Duodenal mucosa (tissue), 2 donors: ENCODE measurements at regions not wholly inside any gene's neighbourhood (a gene's known extent, or its start where the extent isn't known, plus 50 kb on each side); places are given as distances from the start of the nearest gene placed in this dataset.

Source experiments
- H3K27ac ChIP-seq: one replicate; pipeline ENCODE4 v1.7.0; 2013; ENCODE audit warnings: low read depth, low read length
- H3K27me3 ChIP-seq, 2 donors: one replicate each; pipeline ENCODE4 v1.7.0; 2013; ENCODE audit warnings: low read length in 2 of 2, control low read depth in 1 of 2; ENCODE audit not compliant: insufficient read depth in 2 of 2, control insufficient read depth in 1 of 2
- H3K36me3 ChIP-seq, 2 donors: one replicate each; pipeline ENCODE4 v1.7.0; 2013; ENCODE audit warnings: low read length in 2 of 2, control low read depth in 1 of 2; ENCODE audit not compliant: insufficient read depth in 2 of 2, control insufficient read depth in 1 of 2
- H3K4me1 ChIP-seq, 2 donors: one replicate each; pipeline ENCODE4 v1.7.0; 2013; ENCODE audit warnings: low read length in 2 of 2, control low read depth in 1 of 2; ENCODE audit not compliant: insufficient read depth in 2 of 2, control insufficient read depth in 1 of 2
- H3K4me3 ChIP-seq, 2 donors: one replicate each; pipeline ENCODE4 v1.7.0; 2013; ENCODE audit warnings: low read length in 2 of 2, low read depth in 1 of 2
- H3K9ac ChIP-seq, 2 donors: one replicate each; pipeline ENCODE4 v1.7.0; 2013; ENCODE audit warnings: low read length in 2 of 2, low read depth in 1 of 2
- H3K9me3 ChIP-seq, 2 donors: one replicate each; pipeline ENCODE4 v1.7.0; 2013; ENCODE audit warnings: low read length in 2 of 2, control low read depth in 1 of 2; ENCODE audit not compliant: control insufficient read depth in 1 of 2

DNA sequence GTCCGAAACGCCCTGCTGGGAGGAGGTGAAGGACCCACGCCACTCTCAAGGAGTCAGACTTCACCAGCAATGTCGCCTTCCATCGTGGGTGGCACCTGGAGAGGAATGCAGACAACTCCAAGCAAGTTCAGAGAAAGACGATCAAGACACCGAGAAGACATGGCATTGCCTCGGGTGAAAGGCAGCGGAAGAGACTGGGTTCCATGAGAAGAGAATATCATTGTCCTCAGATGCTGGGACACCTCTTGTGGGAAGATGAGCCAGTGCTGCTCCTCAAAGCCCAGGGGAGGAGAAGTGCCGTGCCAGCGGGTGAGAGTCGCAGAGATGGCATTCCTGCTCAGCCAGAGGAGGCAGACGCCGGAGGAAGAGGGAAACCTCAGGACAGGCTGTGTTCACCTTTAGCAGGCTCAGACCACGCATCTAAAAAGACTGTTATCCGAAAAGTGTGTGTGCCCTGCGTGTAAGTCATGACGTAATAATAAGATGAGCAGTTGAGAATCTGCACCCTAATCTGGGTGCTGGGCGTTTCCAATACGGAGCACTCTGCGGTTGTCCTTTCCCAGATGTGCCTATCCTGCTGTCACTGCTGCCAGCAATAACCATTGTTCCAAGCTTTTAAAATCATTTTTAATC, 144.6 kb upstream of the SPACA7 start:
- Histone ChIP-seq H3K27ac (no peak overlapping the region), H3K36me3 (no peaks in the 10 kb centered on the region), H3K9ac (no peak overlapping the region), H3K4me3 (no peak overlapping the region), H3K9me3 (no peaks in the 10 kb centered on the region), H3K27me3 (no peaks in the 10 kb centered on the region), H3K4me1 (no peaks in the 10 kb centered on the region)

GRCh38 chr13:112233256-112233655, 142.9 kb upstream of the SPACA7 start:
- Histone ChIP-seq H3K9me3 (no peaks in the 10 kb centered on the region), H3K27ac (no peak overlapping the region), H3K27me3 (no peaks in the 10 kb centered on the region)

DNA sequence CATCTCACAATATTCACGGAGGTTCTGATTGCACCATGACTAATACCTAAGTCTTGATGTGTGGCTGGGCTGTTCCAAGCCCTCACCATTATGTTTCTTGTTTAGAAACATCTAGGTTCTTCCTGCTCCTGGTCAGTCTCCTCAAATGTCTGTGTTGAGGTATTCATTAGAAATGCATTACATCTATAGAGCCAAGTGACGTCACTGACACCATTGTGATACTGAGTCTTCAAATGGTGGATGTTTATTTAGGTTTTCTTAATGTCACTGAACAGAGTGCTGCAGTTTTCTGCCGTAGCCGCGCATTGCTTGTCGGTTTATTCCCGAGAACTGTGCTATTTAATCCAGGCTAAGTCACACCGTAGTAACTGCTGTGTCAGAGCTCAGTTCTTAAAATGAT, 142.4 kb upstream of the SPACA7 start:
- H3K9me3 ChIP-seq: no peaks in the 10 kb centered on the region
- no peak overlapping the region for H3K4me3 ChIP-seq
- no peaks in the 10 kb centered on the region for H3K27me3 ChIP-seq

More at GRCh38 chr13:112233256-112233655, 142.9 kb upstream of the SPACA7 start:
- Histone ChIP-seq H3K9ac (no peak overlapping the region), H3K4me3 (no peak overlapping the region), H3K36me3 (no peaks in the 10 kb centered on the region), H3K4me1 (no peaks in the 10 kb centered on the region)

DNA sequence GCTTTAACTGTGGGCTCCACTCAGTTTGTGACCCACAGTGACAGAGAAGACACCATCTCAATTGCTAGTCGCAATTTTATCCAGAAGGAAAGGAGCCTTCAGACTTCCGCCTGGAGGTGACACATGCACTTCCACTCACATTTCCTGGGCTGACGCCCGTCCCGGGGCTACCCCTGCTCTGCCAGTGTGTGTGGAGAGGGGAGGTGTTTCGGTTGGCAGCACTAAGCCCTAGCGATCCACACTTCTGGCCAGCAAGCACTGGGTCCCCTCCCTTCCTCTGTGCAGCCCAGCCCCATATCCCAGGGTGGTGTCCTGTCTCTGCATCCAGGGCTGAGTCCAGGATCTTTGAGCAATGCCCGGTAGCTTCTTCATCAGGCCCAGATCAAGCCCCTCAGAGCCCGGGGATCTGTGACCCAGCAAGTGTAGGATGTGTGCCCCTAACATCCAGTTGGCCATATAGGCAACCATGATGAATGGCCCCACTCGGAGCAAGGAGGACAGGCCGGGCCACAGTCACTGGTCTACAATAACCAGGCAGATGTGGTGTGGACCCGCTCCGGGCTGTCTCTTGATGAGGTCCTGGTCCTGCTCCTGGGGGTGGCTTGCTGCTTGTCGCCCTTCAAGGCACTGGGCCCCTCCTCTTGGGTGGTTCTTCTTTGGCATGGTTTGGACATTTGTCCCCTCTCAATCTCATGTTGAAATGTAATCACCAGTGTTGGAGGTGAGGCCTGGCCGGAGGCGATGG, 141.9 kb upstream of the SPACA7 start:
- H3K4me1 ChIP-seq: no peaks in the 10 kb centered on the region
- no peaks in the 10 kb centered on the region for H3K9me3 ChIP-seq
- H3K4me3 ChIP-seq: no peak overlapping the region
- H3K27ac ChIP-seq: no peak overlapping the region
- no peaks in the 10 kb centered on the region for H3K27me3 ChIP-seq
- H3K9ac ChIP-seq: no peak overlapping the region
- no peaks in the 10 kb centered on the region for H3K36me3 ChIP-seq

More for the DNA sequence above, 142.4 kb upstream of the SPACA7 start:
- H3K27ac ChIP-seq: no peak overlapping the region
- H3K4me1 ChIP-seq: no peaks in the 10 kb centered on the region
- no peak overlapping the region for H3K9ac ChIP-seq
- H3K36me3 ChIP-seq: no peaks in the 10 kb centered on the region

DNA sequence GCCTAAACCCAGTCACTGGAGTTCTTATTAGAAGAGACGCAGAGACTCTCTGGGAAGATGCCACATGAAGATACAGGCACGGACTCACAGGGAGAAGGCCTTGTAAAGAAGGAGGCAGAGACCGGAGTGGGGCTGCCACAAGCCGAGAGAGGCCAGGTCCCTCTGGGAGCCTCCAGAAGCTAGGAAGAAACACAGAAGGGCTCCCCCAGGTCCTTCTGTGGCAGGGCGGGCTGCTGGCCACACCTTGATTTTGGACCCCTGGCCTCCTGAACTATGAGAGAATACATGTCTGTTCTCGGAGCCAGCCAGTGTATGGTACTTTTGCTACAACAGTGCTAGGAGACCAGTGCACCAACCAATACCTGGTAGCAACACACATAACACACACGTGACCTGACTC, 140.1 kb upstream of the SPACA7 start:
- Histone ChIP-seq H3K27ac (no peak overlapping the region), H3K4me3 (no peak overlapping the region), H3K27me3 (no peaks in the 10 kb centered on the region), H3K36me3 (no peaks in the 10 kb centered on the region), H3K9me3 (no peaks in the 10 kb centered on the region), H3K9ac (no peak overlapping the region), H3K4me1 (no peaks in the 10 kb centered on the region)

- no peaks in the 10 kb centered on the region for H3K4me1 ChIP-seq
- H3K36me3 ChIP-seq: no peaks in the 10 kb centered on the region
- H3K27ac ChIP-seq: no peak overlapping the region
- H3K27me3 ChIP-seq: no peaks in the 10 kb centered on the region
- H3K9me3 ChIP-seq: no peaks in the 10 kb centered on the region
- no peak overlapping the region for H3K9ac ChIP-seq
- H3K4me3 ChIP-seq: no peak overlapping the region
These were observed 139.5 kb upstream of the SPACA7 start for GRCh38 chr13:112236539-112237197.

DNA sequence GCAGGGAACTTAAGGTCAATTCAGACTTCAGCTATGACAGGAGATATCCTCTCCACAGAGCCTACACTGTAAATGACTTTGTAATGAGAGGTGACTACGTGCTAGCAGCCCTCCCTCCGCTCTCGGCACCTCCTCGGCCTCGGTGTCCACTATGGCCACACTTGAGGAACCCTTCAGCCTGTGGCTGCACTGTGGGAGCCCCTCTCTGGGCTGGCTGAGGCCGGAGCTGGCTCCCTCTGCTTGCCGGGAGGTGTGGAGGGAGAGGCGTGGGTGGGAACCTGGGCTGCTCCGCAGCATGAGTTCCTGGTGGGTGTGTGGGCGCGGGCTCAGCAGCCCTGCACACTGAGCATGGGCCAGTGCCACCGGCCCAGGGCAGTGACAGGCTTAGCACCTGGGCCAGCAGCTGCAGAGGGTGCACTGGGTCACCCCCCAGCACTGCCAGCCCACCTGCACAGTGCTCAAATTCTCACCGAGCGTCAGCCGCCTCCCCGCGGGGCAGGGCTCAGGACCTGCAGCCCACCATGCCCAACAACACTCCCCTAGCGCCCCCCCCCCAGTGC, 137.6 kb upstream of the SPACA7 start:
- Histone ChIP-seq H3K4me1 (no peaks in the 10 kb centered on the region), H3K27me3 (peaks cover 0 to 3% of the 10 kb centered on the region in 2 donors), H3K36me3 (no peaks in the 10 kb centered on the region), H3K9ac (no peak overlapping the region), H3K27ac (no peak overlapping the region), H3K9me3 (no peaks in the 10 kb centered on the region), H3K4me3 (no peak overlapping the region)

DNA sequence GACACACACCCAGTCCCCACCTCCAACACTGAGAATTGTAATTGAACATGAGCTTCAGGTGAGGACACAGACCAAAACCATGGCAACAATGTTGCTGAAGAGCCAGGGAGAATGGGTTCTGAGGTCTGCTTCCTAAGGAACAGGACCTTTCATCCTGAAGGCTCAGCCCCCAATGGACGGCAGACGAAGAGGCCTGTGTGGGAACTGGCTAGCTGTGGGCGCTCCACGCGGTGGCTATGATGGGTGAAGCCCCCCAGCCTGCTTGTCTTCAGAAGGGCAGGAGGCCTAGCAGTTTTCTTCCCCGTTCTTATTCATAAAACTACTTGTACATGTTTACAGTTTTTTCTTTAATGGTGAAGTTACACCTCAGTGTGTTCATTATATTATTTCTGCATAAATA, 136.1 kb upstream of the SPACA7 start:
- no peak overlapping the region for H3K9ac ChIP-seq
- H3K36me3 ChIP-seq: no peaks in the 10 kb centered on the region
- no peak overlapping the region for H3K4me3 ChIP-seq
- H3K27ac ChIP-seq: no peak overlapping the region
- H3K27me3 ChIP-seq: peaks cover 0 to 3% of the 10 kb centered on the region in 2 donors
- no peaks in the 10 kb centered on the region for H3K9me3 ChIP-seq
- no peaks in the 10 kb centered on the region for H3K4me1 ChIP-seq

DNA sequence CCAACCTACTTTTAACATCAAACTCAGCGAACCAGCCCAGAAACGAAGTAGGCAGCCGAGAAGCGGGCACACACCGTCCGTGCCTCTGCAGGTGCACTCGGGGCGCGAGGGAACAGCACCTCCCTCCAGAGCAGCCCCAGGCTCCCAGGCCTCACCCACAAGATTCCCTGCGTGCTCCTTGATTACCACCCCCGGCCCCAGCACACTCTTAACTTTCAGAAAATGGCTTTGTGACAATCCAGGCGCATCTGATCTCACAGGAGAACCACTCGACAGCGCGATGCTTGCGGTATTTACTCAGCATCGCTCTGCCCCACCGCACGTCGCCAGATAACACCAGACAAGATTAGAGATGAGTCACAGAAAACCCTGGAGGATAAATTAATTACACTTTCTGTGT, 134.9 kb upstream of the SPACA7 start:
- H3K27me3 ChIP-seq: peaks cover 0 to 3% of the 10 kb centered on the region in 2 donors
- no peaks in the 10 kb centered on the region for H3K9me3 ChIP-seq

GRCh38 chr13:112242777-112243176, 133.4 kb upstream of the SPACA7 start:
- H3K9ac ChIP-seq: no peak overlapping the region
- H3K4me3 ChIP-seq: no peak overlapping the region
- H3K27ac ChIP-seq: no peak overlapping the region
- no peaks in the 10 kb centered on the region for H3K9me3 ChIP-seq
- H3K36me3 ChIP-seq: no peaks in the 10 kb centered on the region
- no peaks in the 10 kb centered on the region for H3K4me1 ChIP-seq
- peaks cover 0 to 3% of the 10 kb centered on the region in 2 donors for H3K27me3 ChIP-seq

More for the DNA sequence above, 134.9 kb upstream of the SPACA7 start:
- no peak overlapping the region for H3K9ac ChIP-seq
- no peak overlapping the region for H3K27ac ChIP-seq
- no peaks in the 10 kb centered on the region for H3K4me1 ChIP-seq
- H3K4me3 ChIP-seq: no peak overlapping the region
- H3K36me3 ChIP-seq: no peaks in the 10 kb centered on the region
